GM18511 (cell line): ENCODE measurements at regions not wholly inside any gene's neighbourhood (a gene's known extent, or its start where the extent isn't known, plus 50 kb on each side); places are given as distances from the start of the nearest gene placed in this dataset.
"Not testable (repeated sequence)": the region's sequence is repeated elsewhere in the genome, so short reads cannot be mapped to it uniquely, and the experiment has no call there.

Experiments
- ATAC-seq: cut with Tn5 transposase; IDR thresholded peaks from one replicate; pipeline ENCODE4 v1.9.1; 2021; ENCODE audit warnings: mild to moderate bottlenecking, moderate library complexity; ENCODE audit not compliant: unreplicated experiment

- no peak for ATAC-seq
Observed at GRCh38 chr3:20747741-20748140, 561.7 kb upstream of the SGO1 start.

GRCh38 chr3:20743553-20744321, 557.7 kb upstream of the SGO1 start:
- ATAC-seq: no peak

GRCh38 chr3:20742903-20743552, 557.0 kb upstream of the SGO1 start:
- ATAC-seq: no peak

GRCh38 chr3:20741381-20741780, 555.4 kb upstream of the SGO1 start:
- ATAC-seq: no peak

- ATAC-seq: no peak
Observed at GRCh38 chr3:20739814-20740213, 553.8 kb upstream of the SGO1 start.

- no peak for ATAC-seq
Observed at GRCh38 chr3:20736287-20736852, 550.4 kb upstream of the SGO1 start.

GRCh38 chr3:20729185-20729584, 543.2 kb upstream of the SGO1 start:
- no peak for ATAC-seq

- ATAC-seq: no peak
Observed at GRCh38 chr3:20726786-20727185, 540.8 kb upstream of the SGO1 start.

GRCh38 chr3:20724241-20724640, 538.2 kb upstream of the SGO1 start:
- no peak for ATAC-seq

- not testable (repeated sequence) for ATAC-seq
Observed at GRCh38 chr3:20716425-20716824, 530.4 kb upstream of the SGO1 start.

- no peak for ATAC-seq
Observed at GRCh38 chr3:20701641-20702040, 515.6 kb upstream of the SGO1 start.

- no peak for ATAC-seq
Observed at GRCh38 chr3:20700714-20701113, 514.7 kb upstream of the SGO1 start.

GRCh38 chr3:20698896-20699295, 512.9 kb upstream of the SGO1 start:
- no peak for ATAC-seq

GRCh38 chr3:20696388-20697150, 510.6 kb upstream of the SGO1 start:
- no peak for ATAC-seq

- no peak for ATAC-seq
Observed at GRCh38 chr3:20692675-20693074, 506.7 kb upstream of the SGO1 start.

GRCh38 chr3:20683910-20684309, 497.9 kb upstream of the SGO1 start:
- ATAC-seq: no peak

GRCh38 chr3:20682573-20682972, 496.6 kb upstream of the SGO1 start:
- ATAC-seq: no peak

- no peak for ATAC-seq
Observed at GRCh38 chr3:20680990-20681628, 495.1 kb upstream of the SGO1 start.

- ATAC-seq: no peak
Observed at GRCh38 chr3:20673866-20674265, 487.9 kb upstream of the SGO1 start.

GRCh38 chr3:20669675-20670074, 483.7 kb upstream of the SGO1 start:
- no peak for ATAC-seq

- no peak for ATAC-seq
Observed at GRCh38 chr3:20669184-20669583, 483.2 kb upstream of the SGO1 start.
